Mesodermal cell (in vitro differentiated cells): ENCODE measurements at regions not wholly inside any gene's neighbourhood (a gene's known extent, or its start where the extent isn't known, plus 50 kb on each side); places are given as distances from the start of the nearest gene placed in this dataset.

ENCODE experiments used
- H3K27ac ChIP-seq: 2 replicates; pipeline ENCODE4 v1.7.0; 2013; ENCODE audit warnings: mild to moderate bottlenecking, low read depth, low read length, moderate library complexity; ENCODE audit not compliant: severe bottlenecking
- H3K36me3 ChIP-seq: 2 replicates; pipeline ENCODE4 v1.7.1; 2013; ENCODE audit warnings: mild to moderate bottlenecking, low read length, moderate library complexity; ENCODE audit not compliant: control insufficient read depth, insufficient read depth
- H3K4me1 ChIP-seq: one replicate; pipeline ENCODE4 v1.7.1; 2013; ENCODE audit warnings: mild to moderate bottlenecking, low read length; ENCODE audit not compliant: insufficient read depth, control insufficient read depth, poor library complexity, severe bottlenecking
- H3K4me3 ChIP-seq: 2 replicates; pipeline ENCODE4 v1.7.0; 2013; ENCODE audit warnings: low read length, control low read depth, mild to moderate bottlenecking; ENCODE audit not compliant: insufficient read depth, poor library complexity, severe bottlenecking; ENCODE audit errors: extremely low read depth
- H3K9me3 ChIP-seq: 2 replicates; pipeline ENCODE4 v1.7.1; 2013; ENCODE audit warnings: mild to moderate bottlenecking, low read length, moderate library complexity; ENCODE audit not compliant: control insufficient read depth
- WGBS, 2 experiments: methylation state at CpG; one replicate each; pipeline ENCODE4 v1.1.5; 2013; ENCODE audit warnings: missing lambda C conversion rate in 2 of 2; ENCODE audit not compliant: insufficient coverage in 2 of 2; 5-methylcytosine and 5-hydroxymethylcytosine counted together

- Histone ChIP-seq H3K9me3 (no peaks in the 10 kb centered on the region), H3K4me3 (no peak overlapping the region), H3K4me1 (no peaks in the 10 kb centered on the region), H3K36me3 (no peaks in the 10 kb centered on the region), H3K27ac (no peak overlapping the region)
- 69 to 71% methylated on average over 1 to 5 of the region's 6 CpGs for WGBS, 2 experiments
These were observed 441.4 kb downstream of the SH3GL2 start for GRCh38 chr9:18020121-18020745.

- Histone ChIP-seq H3K4me1 (no peaks in the 10 kb centered on the region), H3K27ac (no peak overlapping the region), H3K4me3 (no peak overlapping the region), H3K36me3 (no peaks in the 10 kb centered on the region), H3K9me3 (no peaks in the 10 kb centered on the region)
- 93 to 100% methylated on average over 2 of the region's 2 CpGs for WGBS, 2 experiments
These were observed 443.8 kb downstream of the SH3GL2 start for GRCh38 chr9:18022642-18023041.

- Histone ChIP-seq H3K27ac (no peak overlapping the region), H3K4me3 (no peak overlapping the region), H3K4me1 (no peaks in the 10 kb centered on the region), H3K9me3 (no peaks in the 10 kb centered on the region), H3K36me3 (no peaks in the 10 kb centered on the region)
- no CpG with 5 or more reads among the region's 3 CpGs for WGBS, 2 experiments
These were observed 444.5 kb downstream of the SH3GL2 start for GRCh38 chr9:18023332-18023731.

GRCh38 chr9:18032636-18033035, 441.3 kb upstream of the ADAMTSL1 start:
- H3K4me3 ChIP-seq: no peak overlapping the region
- H3K36me3 ChIP-seq: no peaks in the 10 kb centered on the region
- H3K4me1 ChIP-seq: no peaks in the 10 kb centered on the region
- H3K9me3 ChIP-seq: no peaks in the 10 kb centered on the region
- no peak overlapping the region for H3K27ac ChIP-seq
- WGBS, 2 experiments: 82% methylated on average over 2 of the region's 4 CpGs; no CpG with 5 or more reads in 1 of the 2 experiments

- no peaks in the 10 kb centered on the region for H3K9me3 ChIP-seq
- no peaks in the 10 kb centered on the region for H3K4me1 ChIP-seq
- 100% methylated on average over 1 of the region's 3 CpGs; no CpG with 5 or more reads in 1 of the 2 experiments for WGBS, 2 experiments
- no peaks in the 10 kb centered on the region for H3K36me3 ChIP-seq
- no peak overlapping the region for H3K4me3 ChIP-seq
- no peak overlapping the region for H3K27ac ChIP-seq
These were observed 437.3 kb upstream of the ADAMTSL1 start for GRCh38 chr9:18036422-18037187.

- H3K27ac ChIP-seq: no peak overlapping the region
- no peak overlapping the region for H3K4me3 ChIP-seq
- WGBS, 2 experiments: 87 to 89% methylated on average over 5 to 6 of the region's 6 CpGs
- H3K36me3 ChIP-seq: no peaks in the 10 kb centered on the region
- H3K4me1 ChIP-seq: no peaks in the 10 kb centered on the region
- no peaks in the 10 kb centered on the region for H3K9me3 ChIP-seq
These were observed 436.0 kb upstream of the ADAMTSL1 start for GRCh38 chr9:18037981-18038380.

- 92% methylated on average over 2 of the region's 2 CpGs; no CpG with 5 or more reads in 1 of the 2 experiments for WGBS, 2 experiments
- H3K4me1 ChIP-seq: no peaks in the 10 kb centered on the region
- no peaks in the 10 kb centered on the region for H3K9me3 ChIP-seq
- H3K4me3 ChIP-seq: no peak overlapping the region
- no peaks in the 10 kb centered on the region for H3K36me3 ChIP-seq
- H3K27ac ChIP-seq: no peak overlapping the region
These were observed 433.6 kb upstream of the ADAMTSL1 start for GRCh38 chr9:18040327-18040726.

- Histone ChIP-seq H3K4me3 (no peak overlapping the region), H3K4me1 (no peaks in the 10 kb centered on the region), H3K36me3 (no peaks in the 10 kb centered on the region), H3K9me3 (no peaks in the 10 kb centered on the region), H3K27ac (no peak overlapping the region)
- 100% methylated on average over 1 of the region's 1 CpG for WGBS, 2 experiments
These were observed 430.0 kb upstream of the ADAMTSL1 start for GRCh38 chr9:18043978-18044377.

GRCh38 chr9:18045326-18045725, 428.6 kb upstream of the ADAMTSL1 start:
- no peaks in the 10 kb centered on the region for H3K9me3 ChIP-seq
- H3K4me3 ChIP-seq: no peak overlapping the region
- no peaks in the 10 kb centered on the region for H3K36me3 ChIP-seq
- no CpG with 5 or more reads among the region's 1 CpG for WGBS, 2 experiments
- no peak overlapping the region for H3K27ac ChIP-seq
- no peaks in the 10 kb centered on the region for H3K4me1 ChIP-seq

- H3K36me3 ChIP-seq: no peaks in the 10 kb centered on the region
- H3K9me3 ChIP-seq: no peaks in the 10 kb centered on the region
- H3K4me3 ChIP-seq: no peak overlapping the region
- WGBS, 2 experiments: 100% methylated on average over 1 of the region's 1 CpG
- no peak overlapping the region for H3K27ac ChIP-seq
- no peaks in the 10 kb centered on the region for H3K4me1 ChIP-seq
These were observed 427.9 kb upstream of the ADAMTSL1 start for GRCh38 chr9:18046068-18046467.

GRCh38 chr9:18051638-18052037, 422.3 kb upstream of the ADAMTSL1 start:
- Histone ChIP-seq H3K9me3 (no peaks in the 10 kb centered on the region), H3K4me1 (no peaks in the 10 kb centered on the region), H3K27ac (no peak overlapping the region), H3K36me3 (no peaks in the 10 kb centered on the region), H3K4me3 (no peak overlapping the region)
- 83 to 100% methylated on average over 1 to 2 of the region's 2 CpGs for WGBS, 2 experiments
